ENCODE measurements at regions not wholly inside any gene's neighbourhood (a gene's known extent, or its start where the extent isn't known, plus 50 kb on each side); places are given as distances from the start of the nearest gene placed in this dataset.
A peak's percentile ranks its signal among the peaks of the same experiment; 100 is the strongest.

DNA sequence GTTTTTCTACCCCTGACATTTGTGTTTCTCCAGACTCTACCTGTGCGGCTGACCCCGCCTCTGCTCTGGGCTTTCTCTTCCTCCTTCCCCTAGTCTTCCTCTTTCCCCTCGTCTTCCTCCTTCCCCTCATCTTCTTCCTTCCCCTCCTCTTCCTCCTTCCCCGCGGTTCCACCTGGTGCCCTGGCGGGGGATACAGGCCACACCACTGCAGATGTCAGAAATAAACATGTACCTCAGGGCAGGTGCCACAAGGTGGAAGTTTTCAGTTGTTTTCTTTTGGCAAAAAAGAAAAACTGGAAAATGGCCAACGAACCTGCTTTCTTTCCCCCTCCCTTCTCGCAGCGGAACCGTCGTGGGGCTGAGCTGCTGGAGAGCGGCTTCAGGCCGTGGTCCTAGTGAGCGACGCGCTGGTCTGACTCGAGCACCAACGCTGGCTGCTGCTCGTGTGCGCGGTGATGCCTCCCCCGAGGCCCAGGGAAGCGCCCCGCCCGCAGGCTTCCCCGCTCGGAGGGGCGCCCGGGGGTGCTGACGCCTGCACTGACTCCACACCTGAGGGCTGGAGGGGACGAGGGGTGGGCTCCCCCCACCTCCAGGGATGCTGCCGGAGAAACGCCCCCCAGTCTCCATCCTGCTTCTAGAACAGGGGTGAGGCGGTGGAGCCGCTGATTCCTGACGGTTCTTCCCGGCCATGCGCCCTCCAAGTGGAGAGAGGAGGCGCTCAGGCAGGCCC is 83.7 kb upstream of the ZNF516 start:
- H3K4me1 ChIP-seq (ENCODE audit: insufficient read depth, low read length) = peaks cover under 1% of the 10 kb centered on the region
- DNase-seq (ENCODE audit: insufficient read length, low spot score, missing footprints) = no peak
- H2AFZ ChIP-seq (ENCODE audit: low read length) = no peak overlapping the region
- TF ChIP-seq, protein P1, sequence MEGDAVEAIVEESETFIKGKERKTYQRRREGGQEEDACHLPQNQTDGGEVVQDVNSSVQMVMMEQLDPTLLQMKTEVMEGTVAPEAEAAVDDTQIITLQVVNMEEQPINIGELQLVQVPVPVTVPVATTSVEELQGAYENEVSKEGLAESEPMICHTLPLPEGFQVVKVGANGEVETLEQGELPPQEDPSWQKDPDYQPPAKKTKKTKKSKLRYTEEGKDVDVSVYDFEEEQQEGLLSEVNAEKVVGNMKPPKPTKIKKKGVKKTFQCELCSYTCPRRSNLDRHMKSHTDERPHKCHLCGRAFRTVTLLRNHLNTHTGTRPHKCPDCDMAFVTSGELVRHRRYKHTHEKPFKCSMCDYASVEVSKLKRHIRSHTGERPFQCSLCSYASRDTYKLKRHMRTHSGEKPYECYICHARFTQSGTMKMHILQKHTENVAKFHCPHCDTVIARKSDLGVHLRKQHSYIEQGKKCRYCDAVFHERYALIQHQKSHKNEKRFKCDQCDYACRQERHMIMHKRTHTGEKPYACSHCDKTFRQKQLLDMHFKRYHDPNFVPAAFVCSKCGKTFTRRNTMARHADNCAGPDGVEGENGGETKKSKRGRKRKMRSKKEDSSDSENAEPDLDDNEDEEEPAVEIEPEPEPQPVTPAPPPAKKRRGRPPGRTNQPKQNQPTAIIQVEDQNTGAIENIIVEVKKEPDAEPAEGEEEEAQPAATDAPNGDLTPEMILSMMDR (IDR thresholded peaks at IDR 0.05; ENCODE audit: extremely low read depth, low read depth, low read length) = no peak
- peak overlapping the region; percentile 10 for H3K4me3 ChIP-seq (ENCODE audit: insufficient read depth, low read length)
- peaks cover 54% of the 10 kb centered on the region for H3K27me3 ChIP-seq (ENCODE audit: insufficient read depth, low read length)
- H3K9me3 ChIP-seq (ENCODE audit: low read depth, low read length) = no peaks in the 10 kb centered on the region
- no peak overlapping the region for H3K27ac ChIP-seq (ENCODE audit: low read depth, low read length)
- no peaks in the 10 kb centered on the region for H3K79me2 ChIP-seq (ENCODE audit: insufficient read depth, low read length)
- no peaks in the 10 kb centered on the region for H4K20me1 ChIP-seq (ENCODE audit: insufficient read depth, low read length)
- no peaks in the 10 kb centered on the region for H3K36me3 ChIP-seq (ENCODE audit: insufficient read depth, low read length)
- peak overlapping the region; percentile 18 for H3K4me2 ChIP-seq (ENCODE audit: insufficient read depth, low read length)

DNA sequence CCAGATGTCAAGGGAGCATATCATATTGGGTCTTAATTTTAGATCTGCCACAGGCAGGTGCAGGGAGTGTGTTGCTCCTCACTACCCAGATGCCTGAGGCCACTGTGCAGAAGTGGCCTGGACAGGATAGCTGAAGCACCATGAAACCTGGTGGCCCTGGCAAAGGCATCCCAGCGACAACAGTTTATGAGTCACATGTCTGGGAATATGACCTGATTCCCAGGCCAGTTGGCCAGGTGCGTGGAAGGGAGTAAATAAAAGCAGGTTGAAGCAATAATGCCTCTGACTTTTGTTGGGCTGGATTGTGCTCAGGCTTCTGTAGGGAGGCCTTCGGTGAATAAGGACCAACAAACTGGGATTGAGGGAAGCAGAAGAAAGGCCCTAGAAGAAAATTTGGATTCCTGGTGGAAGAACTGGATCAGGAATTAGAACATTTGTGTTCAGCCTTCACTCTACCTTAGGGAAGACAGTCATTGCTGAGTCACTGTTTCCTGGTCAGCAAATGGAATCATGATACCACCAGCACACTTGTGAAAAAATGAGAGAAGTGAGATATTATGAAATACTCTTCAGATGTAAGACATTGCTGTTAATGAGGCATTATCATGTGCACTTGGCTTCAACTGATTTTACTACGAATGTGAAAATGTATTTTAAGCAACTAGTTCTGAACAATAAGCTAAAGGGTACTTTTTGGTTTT is 78.4 kb upstream of the ZNF516 start:
- Histone ChIP-seq H3K79me2 (ENCODE audit: insufficient read depth, low read length) (no peaks in the 10 kb centered on the region), H4K20me1 (ENCODE audit: insufficient read depth, low read length) (no peaks in the 10 kb centered on the region), H2AFZ (ENCODE audit: low read length) (no peak overlapping the region), H3K27me3 (ENCODE audit: insufficient read depth, low read length) (peaks cover 13% of the 10 kb centered on the region), H3K4me3 (ENCODE audit: insufficient read depth, low read length) (no peak overlapping the region), H3K36me3 (ENCODE audit: insufficient read depth, low read length) (no peaks in the 10 kb centered on the region), H3K4me2 (ENCODE audit: insufficient read depth, low read length) (no peak overlapping the region), H3K9me3 (ENCODE audit: low read depth, low read length) (no peaks in the 10 kb centered on the region), H3K4me1 (ENCODE audit: insufficient read depth, low read length) (peaks cover 5% of the 10 kb centered on the region), H3K27ac (ENCODE audit: low read depth, low read length) (no peak overlapping the region)
- TF ChIP-seq, protein P1 (IDR thresholded peaks at IDR 0.05; ENCODE audit: extremely low read depth, low read depth, low read length) = no peak
- DNase-seq (ENCODE audit: insufficient read length, low spot score, missing footprints) = peak; percentile 93

DNA sequence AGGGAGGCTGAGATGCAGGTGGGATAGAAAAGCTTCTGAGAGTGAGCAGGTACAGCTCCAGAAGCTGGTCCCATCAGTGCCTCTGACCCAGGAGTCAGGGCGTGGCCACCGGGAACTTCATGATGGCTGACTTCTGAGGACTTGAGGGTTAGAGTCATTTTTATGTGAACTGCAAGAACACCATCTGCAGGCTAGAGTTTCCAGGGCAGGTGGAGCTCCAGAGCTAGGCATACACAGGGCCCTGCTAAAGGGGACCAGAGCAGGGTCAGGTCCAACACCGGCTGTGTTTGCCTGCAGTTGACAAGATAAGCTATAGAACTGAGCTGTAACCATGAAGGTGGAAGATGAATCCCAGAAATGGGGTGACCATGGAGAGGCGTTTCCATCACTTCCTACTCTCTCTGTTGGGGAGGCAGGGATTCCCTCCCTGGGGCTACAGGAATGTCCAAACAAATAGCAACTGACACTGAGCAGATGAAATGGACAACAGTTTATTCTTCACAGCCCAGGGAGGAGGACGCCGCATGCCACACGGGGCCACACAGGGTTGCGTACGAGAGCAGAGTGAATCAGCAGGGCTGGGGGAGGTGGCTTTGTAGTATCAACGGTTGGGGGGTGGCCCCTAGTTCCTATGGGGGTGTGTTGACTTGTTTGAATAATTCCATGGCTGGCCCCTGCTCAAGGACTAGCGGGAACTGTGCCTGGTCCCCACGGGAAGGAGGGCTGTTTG is 77.6 kb upstream of the ZNF516 start:
- H2AFZ ChIP-seq (ENCODE audit: low read length) = no peak overlapping the region
- H3K36me3 ChIP-seq (ENCODE audit: insufficient read depth, low read length) = no peaks in the 10 kb centered on the region
- no peak for DNase-seq (ENCODE audit: insufficient read length, low spot score, missing footprints)
- no peaks in the 10 kb centered on the region for H4K20me1 ChIP-seq (ENCODE audit: insufficient read depth, low read length)
- no peak overlapping the region for H3K27ac ChIP-seq (ENCODE audit: low read depth, low read length)
- H3K27me3 ChIP-seq (ENCODE audit: insufficient read depth, low read length) = peaks cover 6% of the 10 kb centered on the region
- H3K4me2 ChIP-seq (ENCODE audit: insufficient read depth, low read length) = no peak overlapping the region
- H3K4me3 ChIP-seq (ENCODE audit: insufficient read depth, low read length) = no peak overlapping the region
- H3K4me1 ChIP-seq (ENCODE audit: insufficient read depth, low read length) = peaks cover 5% of the 10 kb centered on the region
- no peaks in the 10 kb centered on the region for H3K79me2 ChIP-seq (ENCODE audit: insufficient read depth, low read length)
- TF ChIP-seq, protein P1 (IDR thresholded peaks at IDR 0.05; ENCODE audit: extremely low read depth, low read depth, low read length) = no peak
- no peaks in the 10 kb centered on the region for H3K9me3 ChIP-seq (ENCODE audit: low read depth, low read length)

DNA sequence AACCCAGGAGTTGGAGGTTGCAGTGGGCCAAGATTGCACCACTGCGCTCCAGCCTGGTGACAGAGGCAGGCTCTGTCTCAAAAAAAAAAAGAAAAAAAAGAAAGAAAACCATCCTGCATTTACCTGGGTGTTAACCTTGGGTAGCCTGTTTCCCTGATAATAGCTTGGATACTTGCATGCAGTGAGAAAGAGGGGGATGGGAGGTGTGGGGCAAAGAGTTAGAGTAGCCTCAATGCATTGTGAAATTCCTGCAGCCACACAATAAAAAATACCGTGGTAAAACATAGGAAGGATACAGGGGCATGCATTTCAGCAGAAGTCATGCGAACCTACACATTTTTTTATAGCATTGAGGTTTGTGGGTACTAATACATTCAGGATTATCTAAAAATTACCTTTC is 76.6 kb upstream of the ZNF516 start:
- no peak for DNase-seq (ENCODE audit: insufficient read length, low spot score, missing footprints)
- peaks cover 3% of the 10 kb centered on the region for H3K27me3 ChIP-seq (ENCODE audit: insufficient read depth, low read length)
- no peak overlapping the region for H2AFZ ChIP-seq (ENCODE audit: low read length)
- H3K36me3 ChIP-seq (ENCODE audit: insufficient read depth, low read length) = no peaks in the 10 kb centered on the region
- no peak overlapping the region for H3K4me2 ChIP-seq (ENCODE audit: insufficient read depth, low read length)
- no peak overlapping the region for H3K4me3 ChIP-seq (ENCODE audit: insufficient read depth, low read length)
- no peaks in the 10 kb centered on the region for H3K79me2 ChIP-seq (ENCODE audit: insufficient read depth, low read length)
- peaks cover 5% of the 10 kb centered on the region for H3K4me1 ChIP-seq (ENCODE audit: insufficient read depth, low read length)
- H3K9me3 ChIP-seq (ENCODE audit: low read depth, low read length) = no peaks in the 10 kb centered on the region
- no peaks in the 10 kb centered on the region for H4K20me1 ChIP-seq (ENCODE audit: insufficient read depth, low read length)
- TF ChIP-seq, protein P1 (IDR thresholded peaks at IDR 0.05; ENCODE audit: extremely low read depth, low read depth, low read length) = no peak
- H3K27ac ChIP-seq (ENCODE audit: low read depth, low read length) = no peak overlapping the region

Data from osteoblast (primary cell).